ENCODE measurements at regions not wholly inside any gene's neighbourhood (a gene's known extent, or its start where the extent isn't known, plus 50 kb on each side); places are given as distances from the start of the nearest gene placed in this dataset.

GRCh38 chr6:106901062-106901461 lies 73.5 kb downstream of the CD24 start:
- no peaks in the 10 kb centered on the region for H4K20me1 ChIP-seq (ENCODE audit: control insufficient read depth, insufficient read depth)
- DNase-seq (ENCODE audit: low read depth, low spot score) (no peak), ATAC-seq (no peak), FAIRE-seq (no peak)
- no peak overlapping the region for H3K27ac ChIP-seq (ENCODE audit: control insufficient read depth, insufficient read depth)
- H3K36me3 ChIP-seq (ENCODE audit: control insufficient read depth in 2 of 2, insufficient read depth in 2 of 2, low read length in 1 of 2), result no peaks in the 10 kb centered on the region
- ChIA-PET SMC1A (ENCODE audit: uncharacterized antibody, unreplicated experiment) (no interaction called here), POLR2A (no interaction called here), RAD21 (ENCODE audit: unreplicated experiment) (no interaction called here), CTCF (no interaction called here)
- no peaks in the 10 kb centered on the region for H3K4me1 ChIP-seq (ENCODE audit: control insufficient read depth, insufficient read depth, low read length)
- BruUV-seq (replicated peaks), result no TSS peak
- no peaks in the 10 kb centered on the region for H3K27me3 ChIP-seq (replicated peaks in 1 of 2; ENCODE audit: control insufficient read depth in 2 of 2, insufficient read depth in 2 of 2, low read length in 1 of 2)
- no peak for TF ChIP-seq SUZ12 (IDR thresholded peaks at IDR 0.05; ENCODE audit: unreplicated experiment)
- no peak overlapping the region for H3K4me3 ChIP-seq
- H3K4me2 ChIP-seq (ENCODE audit: control insufficient read depth, insufficient read depth), result no peak overlapping the region
- H3K9ac ChIP-seq (ENCODE audit: control insufficient read depth, insufficient read depth, low read length), result no peak overlapping the region
- no peak overlapping the region for H2AFZ ChIP-seq (ENCODE audit: control insufficient read depth, low read depth, low read length)
- H3K79me2 ChIP-seq (ENCODE audit: control insufficient read depth, insufficient read depth, low read length), result no peaks in the 10 kb centered on the region
- WGBS (ENCODE audit: insufficient coverage, insufficient replicate concordance, low lambda C conversion rate, missing lambda C conversion rate), result 0% methylated on average over 3 of the region's 3 CpGs
- H3K9me3 ChIP-seq (replicated peaks; ENCODE audit: control insufficient read depth, insufficient read depth, low read length), result no peaks in the 10 kb centered on the region; the same call in 2 of the 3 replicates
- intact Hi-C loops (cut with micrococcal nuclease; ENCODE audit: unreplicated experiment), result no loop called here
- in situ Hi-C loops (cut with MboI), result no loop called here

GRCh38 chr6:106899697-106900096 lies 74.8 kb downstream of the CD24 start:
- ChIA-PET RAD21 (ENCODE audit: unreplicated experiment) (no interaction called here), POLR2A (no interaction called here), CTCF (no interaction called here), SMC1A (ENCODE audit: uncharacterized antibody, unreplicated experiment) (no interaction called here)
- in situ Hi-C loops (cut with MboI), result no loop called here
- no TSS peak for BruUV-seq (replicated peaks)
- intact Hi-C loops (cut with micrococcal nuclease; ENCODE audit: unreplicated experiment), result no loop called here
- 10% methylated on average over 4 of the region's 4 CpGs for WGBS (ENCODE audit: insufficient coverage, insufficient replicate concordance, low lambda C conversion rate, missing lambda C conversion rate)
- Histone ChIP-seq H4K20me1 (ENCODE audit: control insufficient read depth, insufficient read depth) (no peaks in the 10 kb centered on the region), H3K4me2 (ENCODE audit: control insufficient read depth, insufficient read depth) (no peak overlapping the region), H2AFZ (ENCODE audit: control insufficient read depth, low read depth, low read length) (no peak overlapping the region), H3K36me3 (ENCODE audit: control insufficient read depth in 2 of 2, insufficient read depth in 2 of 2, low read length in 1 of 2) (no peaks in the 10 kb centered on the region), H3K27ac (ENCODE audit: control insufficient read depth, insufficient read depth) (no peak overlapping the region), H3K4me3 (no peak overlapping the region), H3K27me3 (replicated peaks in 1 of 2; ENCODE audit: control insufficient read depth in 2 of 2, insufficient read depth in 2 of 2, low read length in 1 of 2) (no peaks in the 10 kb centered on the region), H3K9ac (ENCODE audit: control insufficient read depth, insufficient read depth, low read length) (no peak overlapping the region), H3K9me3 (replicated peaks; ENCODE audit: control insufficient read depth, insufficient read depth, low read length) (no peaks in the 10 kb centered on the region; the same call in 2 of the 3 replicates), H3K79me2 (ENCODE audit: control insufficient read depth, insufficient read depth, low read length) (no peaks in the 10 kb centered on the region), H3K4me1 (ENCODE audit: control insufficient read depth, insufficient read depth, low read length) (no peaks in the 10 kb centered on the region)
- TF ChIP-seq IRF3 (IDR thresholded peaks at IDR 0.05) (no peak), ZBED1 (IDR thresholded peaks at IDR 0.05; ENCODE audit: borderline replicate concordance) (no peak), ZSCAN29 (IDR thresholded peaks at IDR 0.05) (no peak), SMC3 (IDR thresholded peaks at IDR 0.05; ENCODE audit: borderline replicate concordance, low read length) (no peak)
- no peak for ATAC-seq
- no peak for DNase-seq (ENCODE audit: low read depth, low spot score)
- no peak for FAIRE-seq
